ENCODE measurements at regions not wholly inside any gene's neighbourhood (a gene's known extent, or its start where the extent isn't known, plus 50 kb on each side); places are given as distances from the start of the nearest gene placed in this dataset.

GRCh38 chr2:219695145-219695709 is 67.8 kb downstream of the SLC4A3 start:
- TF ChIP-seq POLR2A (IDR thresholded peaks at IDR 0.05) (no peak), CTCF (IDR thresholded peaks at IDR 0.05) (no peak)
